BJ (cell line): ENCODE measurements at regions not wholly inside any gene's neighbourhood (a gene's known extent, or its start where the extent isn't known, plus 50 kb on each side); places are given as distances from the start of the nearest gene placed in this dataset.

Experiments used
- CTCF ChIA-PET: fragments of 350-600 bp; formaldehyde crosslinking; extraction: SDS; loops from one replicate; lab custom pipeline; 2021; ENCODE audit warnings: antibody characterized with exemption, inconsistent platforms; lab: Yijun Ruan, JAX
- POLR2A ChIA-PET: fragments of 300-600 bp; sonication (Branson Sonifier 250); formaldehyde crosslinking; extraction: SDS; loops from one replicate; lab custom pipeline; 2021; ENCODE audit warnings: antibody characterized with exemption; lab: Charles Lee
- DNase-seq: peaks from one replicate; pipeline ENCODE4 v3.0.0-alpha.2; 2011; ENCODE audit warnings: low read depth
- H3K27me3 ChIP-seq: 2 replicates; pipeline ENCODE4 v1.6.0; 2011; ENCODE audit warnings: low read length; ENCODE audit not compliant: control insufficient read depth, insufficient read depth
- H3K36me3 ChIP-seq: 2 replicates; pipeline ENCODE4 v1.5.1; 2011; ENCODE audit warnings: low read length; ENCODE audit not compliant: control insufficient read depth, insufficient read depth
- H3K4me3 ChIP-seq: 2 replicates; pipeline ENCODE4 v1.5.1; 2011; ENCODE audit warnings: low read depth, mild to moderate bottlenecking, control low read depth, low read length
- CTCF ChIP-seq: IDR thresholded peaks from 2 replicates; pipeline ENCODE4 v1.5.1; 2011; ENCODE audit warnings: low read depth, mild to moderate bottlenecking, control low read depth, inconsistent platforms, low read length, moderate library complexity; ENCODE audit not compliant: insufficient read depth

DNA sequence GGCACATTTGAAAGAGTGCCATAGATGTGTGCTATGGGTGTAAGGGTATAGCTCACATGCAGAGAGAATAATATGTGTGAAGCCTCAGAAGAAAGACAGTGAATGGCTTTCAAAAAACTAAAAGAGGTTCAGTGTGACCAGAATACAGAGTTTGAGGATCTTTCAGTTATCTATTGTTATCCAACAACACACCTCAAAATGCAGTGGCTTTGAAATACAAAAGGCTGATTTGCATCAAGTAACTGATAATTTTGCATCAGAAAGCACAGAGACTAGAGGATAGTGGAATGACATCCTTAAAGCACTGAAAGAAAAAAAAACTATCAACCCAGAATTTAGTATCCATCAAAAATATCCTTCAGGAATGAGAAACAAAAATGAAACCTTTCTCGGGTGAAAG, 131.6 kb upstream of the IGF1 start:
- CTCF ChIA-PET = no interaction called here
- Histone ChIP-seq H3K27me3 (no peaks in the 10 kb centered on the region), H3K36me3 (no peaks in the 10 kb centered on the region), H3K4me3 (no peak overlapping the region)
- POLR2A ChIA-PET = no interaction called here
- DNase-seq = no peak
- no peak for TF ChIP-seq CTCF

- no peak for TF ChIP-seq CTCF
- Histone ChIP-seq H3K27me3 (no peaks in the 10 kb centered on the region), H3K4me3 (no peak overlapping the region), H3K36me3 (no peaks in the 10 kb centered on the region)
- ChIA-PET POLR2A (no interaction called here), CTCF (no interaction called here)
- DNase-seq = no peak
Measured at GRCh38 chr12:102609996-102610395, 129.6 kb upstream of the IGF1 start.

GRCh38 chr12:102603021-102603420, 122.7 kb upstream of the IGF1 start:
- Histone ChIP-seq H3K27me3 (no peaks in the 10 kb centered on the region), H3K36me3 (no peaks in the 10 kb centered on the region), H3K4me3 (no peak overlapping the region)
- ChIA-PET CTCF (no interaction called here), POLR2A (no interaction called here)
- DNase-seq = no peak
- TF ChIP-seq CTCF = no peak

DNA sequence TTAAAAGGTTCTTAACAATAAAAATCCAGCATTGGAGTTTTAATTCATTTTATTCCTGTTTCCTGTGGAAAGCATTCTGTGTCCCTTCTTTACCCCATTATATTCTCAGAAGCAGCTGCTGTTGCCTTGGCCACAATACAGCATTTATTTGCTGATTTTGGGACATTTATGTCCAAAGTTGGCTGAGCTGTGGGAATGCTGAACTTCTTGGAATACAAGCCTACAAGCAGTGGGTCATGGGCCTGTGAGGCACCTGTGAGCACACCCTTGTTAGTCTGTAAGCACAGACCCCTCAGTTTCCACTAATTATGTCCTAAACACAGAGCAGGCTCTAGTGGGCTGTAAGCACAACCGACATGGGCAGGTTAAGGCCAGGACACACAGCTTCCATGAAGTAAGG, 122.2 kb upstream of the IGF1 start:
- no peaks in the 10 kb centered on the region for H3K27me3 ChIP-seq
- H3K4me3 ChIP-seq = no peak overlapping the region
- ChIA-PET POLR2A (no interaction called here), CTCF (no interaction called here)
- no peak for DNase-seq
- H3K36me3 ChIP-seq = no peaks in the 10 kb centered on the region
- TF ChIP-seq CTCF = no peak

- H3K36me3 ChIP-seq = no peaks in the 10 kb centered on the region
- no peak for DNase-seq
- H3K4me3 ChIP-seq = no peak overlapping the region
- H3K27me3 ChIP-seq = no peaks in the 10 kb centered on the region
- ChIA-PET POLR2A (no interaction called here), CTCF (interaction anchor here (1.3 kb wide), 1 partner anchor 9 kb away, joined by 3 read pairs; no protein-coding TSS in a partner anchor)
- no peak for TF ChIP-seq CTCF
Measured at GRCh38 chr12:102601621-102602020, 121.3 kb upstream of the IGF1 start.
